K562 (cell line): ENCODE measurements at regions not wholly inside any gene's neighbourhood (a gene's known extent, or its start where the extent isn't known, plus 50 kb on each side); places are given as distances from the start of the nearest gene placed in this dataset.

Experiments used
- ATAC-seq: fragments of 200-7000 bp; cut with Tn5 transposase; 3 replicates; pipeline ENCODE4 v1.9.1; 2020; ENCODE audit warnings: moderate library complexity
- BruUV-seq: library from RNA; stranded (reverse); fragments of 400-500 nt; replicated peaks from 2 replicates; lab custom pipeline; 2021; lab: Mats Ljungman, UMichigan
- CTCF ChIA-PET: fragments of 300-600 bp; formaldehyde crosslinking; extraction: SDS; loops from one replicate; lab custom pipeline; 2021; ENCODE audit warnings: low intra/inter-chr PET ratio; lab: Yijun Ruan, JAX
- POLR2A ChIA-PET: fragments of 300-600, 350-650 bp; sonication (Branson Sonifier 250); formaldehyde crosslinking; extraction: SDS; loops from one replicate; lab custom pipeline; 2021; ENCODE audit warnings: antibody characterized with exemption, inconsistent platforms; lab: Yijun Ruan, JAX
- DNase-seq, 4 experiments: peaks; one replicate each; pipeline versions ENCODE4 v3.0.0 to v3.0.0-alpha.2; 2011 to 2018; ENCODE audit warnings: low spot score in 3 of 4, mixed read lengths in 3 of 4; ENCODE audit errors: extremely low read depth in 1 of 4
- FAIRE-seq: peaks from 2 replicates; lab custom pipeline; 2011; peaks lifted over from hg19 to GRCh38; lab: Jason Lieb, UNC
- H2AFZ ChIP-seq: 2 replicates; pipeline ENCODE4 v1.6.0; 2011; ENCODE audit warnings: low read depth, low read length, control low read depth, inconsistent platforms
- H3K27ac ChIP-seq: fragments of 200-600 bp; 3 replicates; pipeline ENCODE4 v1.8.0; 2011; ENCODE audit warnings: low read depth, mild to moderate bottlenecking, control low read depth, inconsistent platforms, low read length, moderate library complexity, mixed read lengths; ENCODE audit errors: extremely low read depth
- H3K27me3 ChIP-seq, 2 experiments: fragments of 300-600 bp in 1 of 2; 2 replicates in 1 of 2; 3 replicates in 1 of 2; pipeline versions ENCODE4 v1.6.0 to v1.8.0; 2011; ENCODE audit warnings: inconsistent platforms in 2 of 2, low read length in 2 of 2, mild to moderate bottlenecking in 1 of 2, mixed read lengths in 1 of 2, moderate library complexity in 1 of 2; ENCODE audit not compliant: control insufficient read depth in 2 of 2, insufficient read depth in 2 of 2
- H3K36me3 ChIP-seq: fragments of 300-600 bp; 3 replicates; pipeline ENCODE4 v1.8.0; 2011; ENCODE audit warnings: mild to moderate bottlenecking, low read length, inconsistent platforms; ENCODE audit not compliant: control insufficient read depth, insufficient read depth
- H3K4me1 ChIP-seq, 2 experiments: fragments of 200-600 bp in 1 of 2; replicated peaks in 1 of 2; 2 replicates in 1 of 2; 3 replicates in 1 of 2; pipeline versions ENCODE4 v1.5.1 to v1.8.0; 2011; ENCODE audit warnings: inconsistent platforms in 2 of 2, low read length in 2 of 2, mild to moderate bottlenecking in 1 of 2, mixed read lengths in 1 of 2, moderate library complexity in 1 of 2; ENCODE audit not compliant: control insufficient read depth in 2 of 2, insufficient read depth in 2 of 2
- H3K4me2 ChIP-seq: 2 replicates; pipeline ENCODE4 v1.6.1; 2011; ENCODE audit warnings: low read length, control low read depth, inconsistent platforms, mixed read lengths; ENCODE audit not compliant: insufficient read depth
- H3K4me3 ChIP-seq: fragments of 200-600 bp; sonication (generic), shearing (Covaris generic); 2 replicates; pipeline ENCODE4 v1.5.1; 2016; ENCODE audit warnings: control low read depth, inconsistent platforms
- H3K79me2 ChIP-seq: fragments of 200-600 bp; 3 replicates; pipeline ENCODE4 v1.8.0; 2011; ENCODE audit warnings: low read length, inconsistent platforms; ENCODE audit not compliant: control insufficient read depth, insufficient read depth
- H3K9ac ChIP-seq, 2 experiments: 2 replicates each; pipeline versions ENCODE4 v1.6.0 to v1.6.1; 2011; ENCODE audit warnings: low read depth in 2 of 2, low read length in 2 of 2, control low read depth in 1 of 2, inconsistent platforms in 1 of 2, mild to moderate bottlenecking in 1 of 2, mixed read lengths in 1 of 2; ENCODE audit not compliant: insufficient read depth in 1 of 2
- H3K9me1 ChIP-seq: one replicate; pipeline ENCODE4 v1.6.0; 2011; ENCODE audit warnings: inconsistent platforms, mild to moderate bottlenecking, low read length, moderate library complexity; ENCODE audit not compliant: control insufficient read depth, insufficient read depth
- H3K9me3 ChIP-seq: replicated peaks from 2 replicates; pipeline ENCODE4 v1.5.1; 2011; ENCODE audit warnings: low read depth, low read length, inconsistent platforms; ENCODE audit not compliant: control insufficient read depth, insufficient read depth
- H4K20me1 ChIP-seq: replicated peaks from 2 replicates; pipeline ENCODE4 v1.6.1; 2011; ENCODE audit warnings: low read length, inconsistent platforms, mixed read lengths; ENCODE audit not compliant: control insufficient read depth, insufficient read depth
- ATF3 ChIP-seq, 2 experiments: fragments of 450-650 bp in 1 of 2; sonication (generic) in 1 of 2; formaldehyde crosslinking in 1 of 2; IDR thresholded peaks in 1 of 2; conservative IDR thresholded peaks in 1 of 2; 2 replicates each; pipeline versions ENCODE4 v1.6.1 to v1.8.1; 2016 to 2023; ENCODE audit warnings: mild to moderate bottlenecking in 2 of 2, moderate library complexity in 2 of 2, inconsistent platforms in 1 of 2, missing genetic modification reagents in 1 of 2
- BMI1 ChIP-seq: fragments of 150-350 bp; IDR thresholded peaks from 2 replicates; pipeline ENCODE4 v1.6.1; 2014; ENCODE audit warnings: low read length
- ELK3 ChIP-seq: fragments of 450-650 bp; formaldehyde crosslinking; IDR thresholded peaks from 2 replicates; pipeline ENCODE4 v1.4.0; 2020; ENCODE audit warnings: mild to moderate bottlenecking
- ESRRA ChIP-seq: fragments of 450-650 bp; IDR thresholded peaks from 2 replicates; pipeline ENCODE4 v1.6.1; 2014; ENCODE audit warnings: low read depth, mild to moderate bottlenecking, moderate library complexity, borderline replicate concordance
- FUS ChIP-seq: fragments of 200-400 bp; formaldehyde crosslinking; optimal IDR thresholded peaks from 2 replicates; pipeline ENCODE3; 2017; ENCODE audit warnings: low read depth, low read length
- RBM15 ChIP-seq: fragments of 200-400 bp; formaldehyde crosslinking; IDR thresholded peaks from 2 replicates; pipeline ENCODE4 v1.6.1; 2018; ENCODE audit warnings: mild to moderate bottlenecking, low read length, moderate library complexity; ENCODE audit not compliant: insufficient read depth
- TSHZ1 ChIP-seq: fragments of 250-450 bp; sonication (Bioruptor Pico); IDR thresholded peaks from 2 replicates; pipeline ENCODE4 v1.4.0; 2020; ENCODE audit warnings: mild to moderate bottlenecking, moderate library complexity
- ZNF165 ChIP-seq: fragments of 250-450 bp; sonication (Bioruptor Pico); IDR thresholded peaks from 2 replicates; pipeline ENCODE4 v1.4.0; 2020; ENCODE audit warnings: borderline replicate concordance
- ZNF764 ChIP-seq: fragments of 250-450 bp; sonication (Bioruptor Pico); IDR thresholded peaks from 2 replicates; pipeline ENCODE4 v1.4.0; 2020; ENCODE audit warnings: low read depth, mild to moderate bottlenecking, moderate library complexity
- WGBS: fragments of 100-300 bp; shearing (Covaris generic); methylation state at CpG from one replicate; pipeline ENCODE4 v1.1.6; 2016; ENCODE audit warnings: low coverage, mixed read lengths; ENCODE audit not compliant: insufficient coverage; ENCODE audit errors: missing lambda C conversion rate; 5-methylcytosine and 5-hydroxymethylcytosine counted together
- in situ Hi-C: fragments of 300-500 bp; cut with MboI; formaldehyde crosslinking; loops from 4 replicates; pipeline ENCODE4 v1.15.0; 2018; ENCODE audit warnings: inconsistent platforms, mixed read lengths
- intact Hi-C: fragments of 100-400 bp; cut with micrococcal nuclease; formaldehyde crosslinking; loops from 2 replicates; pipeline ENCODE4 v1.14.2; 2022

- Histone ChIP-seq H4K20me1 (no peaks in the 10 kb centered on the region), H3K9ac (no peak overlapping the region), H2AFZ (no peak overlapping the region), H3K4me3 (no peak overlapping the region), H3K27ac (no peak overlapping the region), H3K9me3 (no peaks in the 10 kb centered on the region), H3K9me1 (no peaks in the 10 kb centered on the region), H3K36me3 (no peaks in the 10 kb centered on the region), H3K4me1 (peaks cover 0 to 6% of the 10 kb centered on the region in 2 experiments; a peak in 1 of 5 replicates), H3K79me2 (no peaks in the 10 kb centered on the region), H3K27me3 (no peaks in the 10 kb centered on the region), H3K4me2 (no peak overlapping the region)
- no TSS peak for BruUV-seq
- intact Hi-C loops, result no loop called here
- ChIA-PET CTCF (no interaction called here), POLR2A (interaction anchor here (0.8 to 2.5 kb wide), 4 partner anchors 11 to 121 kb away, joined by 3 to 6 read pairs (median 4); no protein-coding TSS in a partner anchor)
- no peak for FAIRE-seq
- peak; percentile 36; the same call in 1 of the 3 replicates for ATAC-seq
- DNase-seq, result no peak
- in situ Hi-C loops, result no loop called here
- peak; percentile 67 for TF ChIP-seq ESRRA
- TF ChIP-seq BMI1, result no peak
Measured at GRCh38 chr2:64737547-64737946, 83.8 kb upstream of the SERTAD2 start.

GRCh38 chr2:64738026-64738425, 84.3 kb upstream of the SERTAD2 start:
- in situ Hi-C loops, result no loop called here
- Histone ChIP-seq H3K4me3 (no peak overlapping the region), H2AFZ (no peak overlapping the region), H4K20me1 (no peaks in the 10 kb centered on the region), H3K79me2 (no peaks in the 10 kb centered on the region), H3K9me3 (no peaks in the 10 kb centered on the region), H3K4me1 (peaks cover 0 to 6% of the 10 kb centered on the region in 2 experiments; a peak in 1 of 5 replicates), H3K4me2 (no peak overlapping the region), H3K9me1 (no peaks in the 10 kb centered on the region), H3K36me3 (no peaks in the 10 kb centered on the region), H3K9ac (no peak overlapping the region), H3K27ac (no peak overlapping the region), H3K27me3 (no peaks in the 10 kb centered on the region)
- DNase-seq (no peak), FAIRE-seq (no peak), ATAC-seq (no peak)
- WGBS, result 80% methylated on average over 1 of the region's 1 CpG
- BruUV-seq, result no TSS peak
- intact Hi-C loops, result no loop called here
- POLR2A ChIA-PET, result interaction anchor here (1.3 to 2.5 kb wide), 3 partner anchors 10 to 16 kb away, joined by 4 to 6 read pairs (median 4); no protein-coding TSS in a partner anchor
- CTCF ChIA-PET, result no interaction called here
- TF ChIP-seq FUS (no peak), ZNF764 (CRISPR knock-in tag) (no peak), ELK3 (CRISPR knock-in tag) (no peak), RBM15 (no peak), ZNF165 (CRISPR knock-in tag) (no peak), ATF3 (IDR thresholded peaks at IDR 0.05) (no peak), ATF3 (CRISPR knock-in tag; conservative IDR thresholded peaks at IDR 0.05) (no peak), TSHZ1 (CRISPR knock-in tag) (no peak)
